ENCODE measurements at regions not wholly inside any gene's neighbourhood (a gene's known extent, or its start where the extent isn't known, plus 50 kb on each side); places are given as distances from the start of the nearest gene placed in this dataset.
"Not testable (repeated sequence)": the region's sequence is repeated elsewhere in the genome, so short reads cannot be mapped to it uniquely, and the experiment has no call there.

GRCh38 chr2:182506606-182507005 is 79.8 kb upstream of the PDE1A start:
- peak; percentile 24 for DNase-seq (ENCODE audit: low read depth)
- no peak for TF ChIP-seq CTCF (conservative IDR thresholded peaks at IDR 0.05; ENCODE audit: low read length)

GRCh38 chr2:182508583-182508982 is 81.7 kb upstream of the PDE1A start:
- not testable (repeated sequence) for H3K4me3 ChIP-seq (ENCODE audit: low read length); DNase-seq (ENCODE audit: low read depth)

More at GRCh38 chr2:182506606-182507005, 79.8 kb upstream of the PDE1A start:
- no peak overlapping the region for H3K4me3 ChIP-seq (ENCODE audit: low read length)

GRCh38 chr2:182509216-182509615 is 82.4 kb upstream of the PDE1A start:
- H3K4me3 ChIP-seq (ENCODE audit: low read length): no peak overlapping the region
- TF ChIP-seq CTCF (conservative IDR thresholded peaks at IDR 0.05; ENCODE audit: low read length): no peak
- DNase-seq (ENCODE audit: low read depth): no peak

GRCh38 chr2:182521453-182522404 is 94.9 kb upstream of the PDE1A start:
- no peak overlapping the region for H3K4me3 ChIP-seq (ENCODE audit: low read length)
- DNase-seq (ENCODE audit: low read depth): no peak
- no peak for TF ChIP-seq CTCF (conservative IDR thresholded peaks at IDR 0.05; ENCODE audit: low read length)

- DNase-seq (ENCODE audit: low read depth): peak; percentile 26
- H3K4me3 ChIP-seq (ENCODE audit: low read length): no peak overlapping the region
- TF ChIP-seq CTCF (conservative IDR thresholded peaks at IDR 0.05; ENCODE audit: low read length): no peak
Observed at GRCh38 chr2:182522405-182522896, 95.6 kb upstream of the PDE1A start.

- no peak overlapping the region for H3K4me3 ChIP-seq (ENCODE audit: low read length)
- DNase-seq (ENCODE audit: low read depth): no peak
- no peak for TF ChIP-seq CTCF (conservative IDR thresholded peaks at IDR 0.05; ENCODE audit: low read length)
Observed at GRCh38 chr2:182522972-182523473, 96.2 kb upstream of the PDE1A start.

GRCh38 chr2:182530636-182531035 is 103.8 kb upstream of the PDE1A start:
- TF ChIP-seq CTCF (conservative IDR thresholded peaks at IDR 0.05; ENCODE audit: low read length): no peak
- no peak for DNase-seq (ENCODE audit: low read depth)

More at GRCh38 chr2:182530636-182531035, 103.8 kb upstream of the PDE1A start:
- no peak overlapping the region for H3K4me3 ChIP-seq (ENCODE audit: low read length)

Data from AG10803 (cell line).